Activated naive CD4-positive, alpha-beta T cell treated with anti-CD3 and anti-CD28 coated beads, Interleukin-2, amount 50 U/mL, for 72 hours (primary cell): ENCODE measurements at regions not wholly inside any gene's neighbourhood (a gene's known extent, or its start where the extent isn't known, plus 50 kb on each side); places are given as distances from the start of the nearest gene placed in this dataset.

Experiments used
- ATAC-seq, 2 donors: fragments of 150-1000 bp; cut with Tn5 transposase; 2 replicates each; pipeline ENCODE4 v1.10.0; 2021; ENCODE audit warnings: mild to moderate bottlenecking in 2 of 2, moderate library complexity in 2 of 2
- DNase-seq, 2 donors: peaks; one replicate each; pipeline ENCODE4 v3.0.0; 2021 to 2022; ENCODE audit warnings: low spot score in 2 of 2
- H3K27ac Mint-ChIP-seq, 2 donors: one replicate each; pipeline ENCODE4 v1.8.0; 2022; ENCODE audit warnings: mild to moderate bottlenecking in 2 of 2, mixed read lengths in 2 of 2
- H3K36me3 Mint-ChIP-seq, 2 donors: one replicate each; pipeline ENCODE4 v1.8.0; 2022; ENCODE audit warnings: mixed read lengths in 2 of 2
- H3K9me3 Mint-ChIP-seq, 2 donors: one replicate each; pipeline ENCODE4 v1.8.0; 2022; ENCODE audit warnings: mixed read lengths in 2 of 2

DNA sequence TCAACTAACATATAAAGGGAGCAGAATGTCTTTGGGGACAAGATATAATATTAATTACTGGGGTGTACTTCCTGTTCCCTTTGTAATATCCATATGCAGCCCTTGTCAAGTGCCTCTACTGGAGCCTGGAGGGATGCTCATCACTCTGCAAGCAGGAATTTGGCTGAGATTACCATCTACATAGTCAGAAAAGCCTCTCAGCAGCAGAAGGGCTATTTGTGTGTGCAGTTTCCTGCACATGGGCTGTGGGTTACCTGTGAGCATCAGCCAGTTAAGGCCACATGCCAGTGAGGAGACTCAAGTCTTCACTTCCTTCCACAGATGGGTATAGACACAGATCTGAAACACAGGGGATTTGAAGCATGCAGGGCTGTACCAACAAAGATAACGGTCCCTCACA, 278.1 kb upstream of the PLSCR5 start:
- no peak for DNase-seq
- Mint-ChIP-seq H3K36me3 (no peaks in the 10 kb centered on the region), H3K9me3 (peaks cover 10 to 12% of the 10 kb centered on the region in 2 donors), H3K27ac (no peak overlapping the region)
- ATAC-seq, result no peak

DNA sequence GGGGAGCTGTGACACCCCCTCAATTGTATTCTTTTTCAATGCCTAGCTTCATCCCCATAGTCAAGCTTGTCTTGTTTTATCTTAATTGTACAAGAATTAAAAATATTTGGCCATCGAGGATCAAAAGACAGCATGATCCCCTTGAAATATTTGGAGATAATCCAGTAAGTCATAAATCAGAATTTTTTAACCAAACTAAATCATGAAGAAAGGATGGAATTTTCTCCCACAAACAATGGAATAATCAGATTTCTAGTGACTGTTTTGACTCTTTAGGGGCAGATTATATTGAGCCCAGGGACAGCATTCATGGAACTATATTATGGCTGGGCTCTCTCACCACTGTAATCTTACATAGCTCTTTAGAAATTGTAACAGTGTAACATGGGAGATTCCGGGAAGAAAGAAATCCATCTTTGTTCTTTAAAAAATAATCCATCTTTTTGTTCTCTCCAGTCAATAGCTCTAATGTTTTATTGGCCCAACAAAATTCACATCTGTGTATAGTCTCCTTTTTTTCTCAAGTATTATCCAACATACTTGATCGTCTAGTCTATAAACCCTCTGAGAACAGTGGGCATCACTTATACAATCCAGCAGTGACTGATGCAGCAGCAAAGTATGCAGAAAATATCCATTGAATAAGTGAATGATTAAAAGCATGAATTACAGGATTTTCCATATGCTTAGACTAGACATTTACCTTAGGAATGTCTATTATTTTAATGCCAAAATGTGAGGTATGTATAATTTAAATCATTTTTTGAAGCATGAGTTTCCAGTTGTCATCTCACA, 277.0 kb upstream of the PLSCR5 start:
- ATAC-seq (no peak), DNase-seq (no peak)
- peaks cover 10 to 12% of the 10 kb centered on the region in 2 donors for H3K9me3 Mint-ChIP-seq
- H3K27ac Mint-ChIP-seq, result no peak overlapping the region
- no peaks in the 10 kb centered on the region for H3K36me3 Mint-ChIP-seq

DNA sequence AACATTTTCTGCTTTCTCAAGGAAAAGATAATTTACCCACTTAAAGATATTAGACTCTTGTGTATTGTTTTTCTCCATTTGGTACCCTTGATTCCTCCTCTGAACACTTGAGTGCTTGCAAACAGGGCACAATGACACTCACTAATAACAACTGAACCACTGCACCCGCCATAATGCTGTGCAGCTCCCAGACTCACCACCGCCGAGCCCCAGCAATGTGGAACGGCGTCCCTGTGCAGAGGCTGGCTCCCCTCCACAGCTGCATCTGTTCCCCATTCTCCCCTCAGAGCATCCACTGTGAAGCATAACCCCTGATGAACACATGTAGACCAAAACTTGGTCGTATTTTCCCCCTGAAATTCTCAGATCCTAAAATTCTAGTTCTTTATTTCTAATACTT, 276.2 kb upstream of the PLSCR5 start:
- Mint-ChIP-seq H3K36me3 (no peaks in the 10 kb centered on the region), H3K27ac (no peak overlapping the region)
- ATAC-seq, result no peak

DNA sequence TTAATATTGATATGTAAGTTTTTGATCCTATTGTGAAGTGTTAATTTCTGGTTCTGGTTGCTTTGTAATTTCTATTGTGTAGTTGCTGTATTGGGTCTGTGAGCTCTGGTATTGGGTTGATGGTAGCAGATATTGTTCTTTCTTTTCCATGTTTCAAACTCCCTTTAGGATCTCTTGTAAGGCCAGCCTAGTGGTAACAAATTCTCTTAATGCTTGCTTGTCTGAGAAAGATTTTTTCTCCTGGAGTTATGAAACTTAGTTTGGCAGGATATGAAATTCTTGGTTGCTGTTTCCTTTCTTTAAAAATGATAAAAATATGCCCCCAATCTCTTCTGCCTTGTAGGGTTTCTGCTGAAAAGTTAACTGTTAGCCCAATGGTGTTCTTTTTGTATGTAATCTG, 268.6 kb upstream of the PLSCR5 start:
- DNase-seq, result no peak
- ATAC-seq, result no peak
- Mint-ChIP-seq H3K9me3 (peaks cover 26 to 31% of the 10 kb centered on the region in 2 donors), H3K27ac (no peak overlapping the region), H3K36me3 (peaks cover 0 to 12% of the 10 kb centered on the region in 2 donors)

More for the DNA sequence above, 276.2 kb upstream of the PLSCR5 start:
- peaks cover 10 to 12% of the 10 kb centered on the region in 2 donors for H3K9me3 Mint-ChIP-seq
- no peak for DNase-seq

DNA sequence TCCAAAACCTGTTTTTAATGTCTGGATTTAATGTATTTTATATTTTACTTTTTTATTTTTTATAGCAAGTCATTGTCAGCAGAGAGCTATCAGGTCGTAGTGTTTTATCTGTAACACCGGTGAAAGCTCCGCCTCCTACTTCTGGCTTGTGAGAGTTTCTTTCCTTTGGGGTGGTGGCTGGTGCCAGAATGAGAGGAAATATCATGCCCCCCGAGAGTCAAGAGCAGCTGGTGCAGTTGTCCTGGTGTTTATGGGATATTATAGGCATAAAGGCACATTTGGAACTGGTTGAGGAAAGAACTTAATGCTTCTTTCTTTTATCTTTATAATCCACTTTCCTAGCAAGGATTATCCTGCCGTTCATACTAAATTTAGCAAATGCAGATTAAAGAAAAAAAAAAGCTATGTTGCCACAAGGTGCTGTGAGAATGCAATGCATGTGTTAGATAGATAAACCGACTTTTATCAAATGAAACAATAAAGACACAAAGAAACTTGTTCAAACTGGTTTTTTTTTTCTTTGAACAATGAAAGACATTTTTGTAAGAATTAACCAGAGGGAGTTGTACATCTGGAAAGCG, 260.1 kb upstream of the PLSCR5 start:
- H3K36me3 Mint-ChIP-seq, result no peaks in the 10 kb centered on the region
- peaks cover 0 to 8% of the 10 kb centered on the region in 2 donors for H3K9me3 Mint-ChIP-seq
- no peak overlapping the region for H3K27ac Mint-ChIP-seq
- DNase-seq, result no peak
- ATAC-seq, result no peak

DNA sequence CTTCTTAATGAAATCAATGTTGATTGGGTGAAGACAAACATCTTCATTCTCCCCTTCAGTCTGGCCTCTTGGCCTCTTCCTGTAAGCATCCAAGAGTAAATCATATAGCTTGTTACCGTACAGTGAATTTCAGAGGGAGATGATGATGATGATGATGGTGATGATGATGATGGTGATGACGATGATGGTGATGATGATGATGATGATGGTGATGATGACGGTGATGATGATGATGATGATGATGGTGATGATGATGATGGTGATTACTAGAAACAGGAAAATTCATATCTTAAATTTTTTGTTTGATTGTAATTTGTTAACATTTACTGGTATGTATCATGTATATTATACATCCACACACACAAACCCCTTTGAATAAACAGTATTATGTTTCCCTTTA, 256.1 kb upstream of the PLSCR5 start:
- DNase-seq, result no peak
- ATAC-seq, result no peak
- Mint-ChIP-seq H3K36me3 (no peaks in the 10 kb centered on the region), H3K27ac (no peak overlapping the region), H3K9me3 (peaks cover 9 to 13% of the 10 kb centered on the region in 2 donors)

DNA sequence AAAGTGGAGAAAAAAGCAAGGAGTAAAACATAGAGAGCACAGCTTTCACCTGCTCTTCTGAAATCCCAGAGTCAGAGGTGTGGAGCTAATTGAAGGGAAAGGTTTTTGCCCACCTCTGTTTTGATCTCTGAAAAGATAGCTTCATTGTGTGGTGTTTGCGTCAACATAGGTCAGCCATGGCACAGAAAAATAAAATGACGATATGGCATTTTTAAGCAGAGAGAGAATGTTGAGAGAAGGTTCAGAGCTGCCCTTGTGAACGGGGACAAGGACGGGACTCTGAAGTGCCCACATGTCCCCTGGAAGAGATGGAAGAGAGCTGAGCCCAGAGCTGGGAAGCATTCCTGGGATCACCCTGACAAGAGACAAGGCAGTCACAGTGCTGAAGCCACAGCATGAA, 249.4 kb upstream of the PLSCR5 start:
- DNase-seq (no peak), ATAC-seq (no peak)
- H3K36me3 Mint-ChIP-seq, result no peaks in the 10 kb centered on the region
- H3K9me3 Mint-ChIP-seq, result peaks cover 14 to 25% of the 10 kb centered on the region in 2 donors
- H3K27ac Mint-ChIP-seq, result no peak overlapping the region

DNA sequence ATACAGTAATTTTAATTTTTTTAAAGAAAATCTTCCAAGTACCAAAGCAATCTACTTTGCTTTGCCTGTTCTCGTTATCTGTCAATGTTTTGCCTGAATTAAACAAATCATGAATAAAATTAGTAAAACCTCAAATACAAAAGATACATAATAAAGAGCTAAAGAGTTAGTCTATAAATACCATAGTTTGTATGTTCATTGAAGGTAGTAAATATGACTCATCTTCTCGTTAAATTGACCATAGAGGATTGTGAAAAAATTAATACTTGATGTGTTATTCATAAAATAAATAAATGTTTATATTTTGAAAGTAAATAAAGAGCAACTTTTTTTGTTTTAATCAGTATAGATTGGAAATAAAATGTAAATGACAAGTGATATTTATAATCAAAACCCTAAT, 246.5 kb upstream of the PLSCR5 start:
- no peak overlapping the region for H3K27ac Mint-ChIP-seq
- no peak for ATAC-seq
- H3K9me3 Mint-ChIP-seq, result peaks cover 13 to 21% of the 10 kb centered on the region in 2 donors
- DNase-seq, result no peak
- H3K36me3 Mint-ChIP-seq, result no peaks in the 10 kb centered on the region

DNA sequence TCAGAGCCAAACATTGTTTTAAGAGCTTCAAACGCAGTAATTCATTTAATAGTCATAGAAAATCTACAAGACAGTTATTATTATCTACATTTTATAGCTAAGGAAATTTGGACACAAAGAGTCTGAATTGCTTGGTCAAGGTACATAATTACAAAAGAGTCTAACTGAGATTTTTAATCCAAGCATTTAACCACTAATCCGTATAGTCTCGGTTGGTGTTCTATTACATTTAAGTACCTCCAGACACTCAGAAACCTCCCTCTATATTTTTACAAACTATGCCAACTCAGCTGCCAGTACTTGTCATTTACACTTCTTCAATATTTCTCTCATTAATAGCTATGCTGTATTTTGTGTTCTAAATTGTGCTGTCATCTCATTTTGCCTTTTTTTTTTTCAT, 240.2 kb upstream of the PLSCR5 start:
- Mint-ChIP-seq H3K9me3 (peaks cover 8 to 12% of the 10 kb centered on the region in 2 donors), H3K36me3 (no peaks in the 10 kb centered on the region), H3K27ac (no peak overlapping the region)
- no peak for DNase-seq
- ATAC-seq, result no peak

DNA sequence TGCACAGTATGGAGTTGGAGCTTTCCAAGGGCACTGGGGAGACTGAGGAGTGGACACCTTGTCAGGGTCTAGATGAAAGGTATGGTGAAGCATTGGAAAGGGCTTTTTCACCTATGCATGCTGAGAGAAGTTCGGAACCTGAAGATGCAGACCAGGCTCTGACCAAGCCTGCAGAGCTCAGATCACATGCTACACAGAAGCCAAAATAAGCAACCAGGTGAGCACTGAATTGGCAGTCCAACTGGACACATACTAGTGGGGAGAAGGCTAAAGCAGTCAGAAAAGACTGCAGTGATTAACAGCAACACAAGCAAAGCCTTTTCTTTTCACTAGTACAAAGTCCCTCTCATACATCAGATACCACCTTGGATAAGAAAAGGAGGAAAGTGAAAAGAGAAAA, 238.3 kb upstream of the PLSCR5 start:
- no peak for DNase-seq
- Mint-ChIP-seq H3K36me3 (no peaks in the 10 kb centered on the region), H3K27ac (no peak overlapping the region), H3K9me3 (peaks cover 8 to 12% of the 10 kb centered on the region in 2 donors)
- no peak for ATAC-seq

DNA sequence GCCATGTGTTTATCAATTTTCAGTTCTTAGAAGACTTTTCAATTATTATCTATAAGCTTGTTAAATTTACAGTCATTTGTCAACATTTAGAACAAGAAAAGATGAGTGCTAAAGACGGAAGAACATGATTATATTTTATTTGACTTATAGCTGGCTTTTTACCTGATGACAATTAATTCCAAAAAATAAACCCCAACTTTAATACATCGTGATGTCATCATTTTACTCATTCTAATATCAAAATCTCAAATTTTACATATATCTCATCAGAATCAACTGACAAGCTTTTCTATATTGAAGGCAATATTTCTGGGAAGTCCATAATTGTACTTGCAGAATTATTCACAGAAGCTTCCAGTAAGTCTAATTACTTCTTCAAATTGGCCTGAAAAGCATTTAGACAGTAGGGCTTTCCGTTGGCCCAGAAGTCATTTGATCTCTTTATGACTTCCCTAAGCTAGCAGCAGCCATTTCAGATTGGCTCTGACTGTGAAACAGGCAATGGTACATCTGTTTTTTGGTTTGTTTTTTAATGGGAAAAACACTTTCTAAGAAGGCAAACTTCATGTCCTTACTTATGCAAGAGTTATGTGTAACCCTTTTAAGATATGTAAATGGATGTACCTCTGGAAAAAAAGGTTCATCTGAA, 234.7 kb upstream of the PLSCR5 start:
- ATAC-seq (no peak), DNase-seq (no peak)
- H3K27ac Mint-ChIP-seq, result no peak overlapping the region
- no peaks in the 10 kb centered on the region for H3K36me3 Mint-ChIP-seq
- H3K9me3 Mint-ChIP-seq, result peaks cover 7 to 12% of the 10 kb centered on the region in 2 donors

DNA sequence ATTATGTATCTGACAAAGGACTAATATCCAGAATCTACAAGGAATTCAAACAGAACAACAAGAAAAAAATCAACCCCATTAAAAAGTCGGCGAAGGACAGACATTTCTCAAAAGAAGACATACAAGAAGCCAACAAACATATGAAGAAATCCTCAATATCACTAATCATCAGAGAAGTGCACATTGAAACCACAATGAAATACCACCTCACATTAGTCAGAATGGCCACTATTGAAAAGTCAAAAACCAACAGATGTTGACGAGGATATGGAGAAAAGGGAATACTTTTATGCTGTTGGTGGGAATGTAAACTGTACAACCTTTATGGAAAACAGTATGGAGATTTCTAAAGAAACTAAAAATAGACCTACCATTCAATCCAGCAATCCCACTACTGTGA, 233.1 kb upstream of the PLSCR5 start:
- DNase-seq (no peak), ATAC-seq (no peak)
- H3K9me3 Mint-ChIP-seq, result peaks cover 7 to 12% of the 10 kb centered on the region in 2 donors
- H3K27ac Mint-ChIP-seq, result no peak overlapping the region
- no peaks in the 10 kb centered on the region for H3K36me3 Mint-ChIP-seq

DNA sequence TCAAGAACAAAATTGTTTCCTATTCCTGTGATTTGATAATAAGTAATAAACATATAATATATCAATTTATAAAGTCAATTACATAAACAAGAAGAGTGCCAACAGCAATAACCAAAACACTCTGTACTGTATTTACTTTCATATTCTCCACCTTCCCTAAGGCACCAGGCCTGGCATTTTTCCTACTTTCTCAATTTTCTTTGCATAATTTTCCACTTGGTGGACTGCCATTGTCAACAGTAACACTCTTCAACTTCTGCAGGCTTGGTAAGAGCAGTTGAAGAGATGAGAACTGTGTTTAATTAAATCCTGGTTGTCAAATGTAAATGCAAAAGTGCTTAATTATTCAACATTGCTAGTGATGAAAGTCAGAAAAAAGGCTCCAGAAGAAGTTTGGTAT, 229.8 kb upstream of the PLSCR5 start:
- no peak for DNase-seq
- H3K27ac Mint-ChIP-seq, result no peak overlapping the region

DNA sequence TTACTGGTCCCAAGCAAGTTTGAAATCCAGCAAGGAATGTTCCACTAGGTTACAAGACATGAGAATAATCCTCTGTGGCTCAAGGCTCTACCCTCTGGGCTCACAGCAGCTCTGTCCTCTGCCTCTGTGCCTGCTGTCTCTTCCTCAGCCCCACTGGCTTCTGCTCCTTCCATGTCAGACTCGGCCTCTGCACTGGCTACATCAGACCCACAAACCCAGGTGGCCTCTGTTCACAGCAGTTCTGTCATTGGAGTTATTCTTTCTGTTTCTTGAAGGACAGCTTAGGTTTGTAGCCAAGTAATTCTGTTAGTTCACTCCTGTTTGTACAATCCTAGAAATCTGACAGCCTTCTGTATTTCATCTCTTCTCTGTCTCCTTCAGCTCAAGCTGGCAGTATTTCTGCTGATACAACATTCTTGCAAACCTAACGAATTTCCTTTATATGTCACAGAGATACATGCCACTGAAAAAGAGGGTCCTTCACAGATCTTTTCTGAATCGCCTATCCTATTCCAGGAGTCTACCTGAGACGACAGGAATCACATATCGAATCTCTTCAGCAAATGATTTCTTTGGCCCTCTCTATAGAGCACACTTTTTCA, 227.8 kb upstream of the PLSCR5 start:
- DNase-seq (no peak), ATAC-seq (no peak)
- peaks cover 4% of the 10 kb centered on the region in 2 donors for H3K9me3 Mint-ChIP-seq
- no peaks in the 10 kb centered on the region for H3K36me3 Mint-ChIP-seq
- H3K27ac Mint-ChIP-seq, result no peak overlapping the region

More for the DNA sequence above, 229.8 kb upstream of the PLSCR5 start:
- Mint-ChIP-seq H3K36me3 (no peaks in the 10 kb centered on the region), H3K9me3 (peaks cover 4 to 7% of the 10 kb centered on the region in 2 donors)
- no peak for ATAC-seq

DNA sequence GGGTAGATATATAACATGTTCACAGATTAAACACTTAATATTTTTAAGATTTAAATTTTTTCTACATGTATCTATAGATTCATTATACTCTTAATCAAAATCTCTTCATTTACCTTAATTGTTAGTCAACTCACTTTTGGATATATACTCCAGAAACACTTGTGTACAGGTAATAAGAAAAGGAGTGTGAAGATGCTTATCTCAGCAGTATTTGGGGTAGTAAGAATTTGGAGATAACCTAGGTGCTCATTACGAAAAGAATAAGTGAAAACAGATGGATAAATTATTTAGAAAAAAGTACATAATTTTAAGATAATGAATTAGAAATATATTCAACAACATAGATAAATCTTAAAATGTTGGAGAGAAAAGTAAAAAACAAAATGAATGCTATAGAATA, 226.5 kb upstream of the PLSCR5 start:
- Mint-ChIP-seq H3K27ac (no peak overlapping the region), H3K36me3 (no peaks in the 10 kb centered on the region), H3K9me3 (peaks cover 3 to 4% of the 10 kb centered on the region in 2 donors)
- DNase-seq (no peak), ATAC-seq (no peak)

DNA sequence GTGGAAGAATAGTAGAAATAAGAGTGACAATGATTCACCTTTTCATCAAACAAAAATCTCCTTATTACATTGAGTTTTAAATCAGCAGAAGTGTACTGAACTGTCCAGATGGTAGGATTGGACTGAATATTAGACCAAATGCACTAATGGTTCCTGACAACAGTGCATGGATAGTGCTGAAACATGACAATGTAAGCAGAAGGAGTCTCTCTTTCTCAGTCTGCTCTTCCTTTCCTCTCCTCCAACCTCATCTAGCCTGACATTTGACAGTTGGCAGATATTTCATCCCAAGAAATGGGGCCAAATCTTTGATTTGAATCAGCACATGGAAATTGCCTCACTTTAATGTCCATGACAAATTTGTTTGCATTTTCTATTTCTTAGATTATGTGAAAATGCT, 225.1 kb upstream of the PLSCR5 start:
- Mint-ChIP-seq H3K9me3 (peaks cover 3 to 4% of the 10 kb centered on the region in 2 donors), H3K27ac (no peak overlapping the region), H3K36me3 (no peaks in the 10 kb centered on the region)
- DNase-seq, result no peak
- no peak for ATAC-seq

DNA sequence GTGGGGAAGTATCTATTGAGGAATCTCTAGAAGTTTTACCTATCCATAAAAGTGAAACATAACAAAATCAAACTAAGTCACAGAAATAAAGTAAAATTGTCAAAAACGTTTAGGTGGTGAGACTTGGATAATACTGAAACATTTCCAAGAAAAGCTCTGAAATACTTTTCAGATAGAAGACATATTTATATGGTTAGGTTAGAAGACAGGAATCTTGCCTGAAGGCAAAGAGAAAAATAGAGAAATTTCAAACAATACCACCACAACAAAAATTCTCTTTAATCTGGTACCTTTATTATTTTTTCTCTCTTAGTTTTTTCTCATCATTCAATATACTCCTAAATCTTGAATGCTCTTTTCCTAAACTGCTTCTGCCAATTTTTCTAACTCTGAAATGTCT, 222.7 kb upstream of the PLSCR5 start:
- ATAC-seq (no peak), DNase-seq (no peak)
- Mint-ChIP-seq H3K36me3 (no peaks in the 10 kb centered on the region), H3K27ac (no peak overlapping the region), H3K9me3 (peaks cover under 1 to 9% of the 10 kb centered on the region in 2 donors)
